ENCODE measurements at regions not wholly inside any gene's neighbourhood (a gene's known extent, or its start where the extent isn't known, plus 50 kb on each side); places are given as distances from the start of the nearest gene placed in this dataset.

- no peak for DNase-seq
These were observed 413.4 kb downstream of the SOX9 start for GRCh38 chr17:72534265-72534664.

- no peak for DNase-seq
These were observed 414.0 kb downstream of the SOX9 start for GRCh38 chr17:72534776-72535175.

- no peak for DNase-seq
These were observed 414.5 kb downstream of the SOX9 start for GRCh38 chr17:72535346-72535745.

GRCh38 chr17:72535779-72536178 lies 415.0 kb downstream of the SOX9 start:
- DNase-seq = no peak

- DNase-seq = no peak
These were observed 416.0 kb downstream of the SOX9 start for GRCh38 chr17:72536788-72537187.

- no peak for DNase-seq
These were observed 417.6 kb downstream of the SOX9 start for GRCh38 chr17:72538443-72538842.

GRCh38 chr17:72538901-72539352 lies 418.1 kb downstream of the SOX9 start:
- DNase-seq = no peak

- DNase-seq = peak; percentile 13
These were observed 419.4 kb downstream of the SOX9 start for GRCh38 chr17:72539981-72540897.

GRCh38 chr17:72542317-72542716 lies 421.5 kb downstream of the SOX9 start:
- DNase-seq = no peak

GRCh38 chr17:72545766-72546165 lies 424.9 kb downstream of the SOX9 start:
- no peak for DNase-seq

GRCh38 chr17:72553051-72553755 lies 432.4 kb downstream of the SOX9 start:
- no peak for DNase-seq

GRCh38 chr17:72554508-72554907 lies 433.7 kb downstream of the SOX9 start:
- no peak for DNase-seq

- no peak for DNase-seq
These were observed 434.2 kb downstream of the SOX9 start for GRCh38 chr17:72555052-72555451.

GRCh38 chr17:72556944-72557826 lies 436.4 kb downstream of the SOX9 start:
- DNase-seq = peak; percentile 13

- DNase-seq = no peak
These were observed 438.2 kb downstream of the SOX9 start for GRCh38 chr17:72558971-72559476.

- no peak for DNase-seq
These were observed 439.8 kb downstream of the SOX9 start for GRCh38 chr17:72560303-72561247.

- no peak for DNase-seq
These were observed 440.4 kb downstream of the SOX9 start for GRCh38 chr17:72561266-72561665.

GRCh38 chr17:72561680-72562079 lies 440.9 kb downstream of the SOX9 start:
- DNase-seq = no peak

- DNase-seq = no peak
These were observed 441.9 kb downstream of the SOX9 start for GRCh38 chr17:72562615-72563188.

GRCh38 chr17:72563952-72564351 lies 443.1 kb downstream of the SOX9 start:
- DNase-seq = no peak

GRCh38 chr17:72565006-72565405 lies 444.2 kb downstream of the SOX9 start:
- no peak for DNase-seq
